NCI-H2196 treated with DMSO at 0.1 percent for 48 hours (cell line): ENCODE measurements at regions not wholly inside any gene's neighbourhood (a gene's known extent, or its start where the extent isn't known, plus 50 kb on each side); places are given as distances from the start of the nearest gene placed in this dataset.

Experiments used
- DNase-seq: peaks from one replicate; lab custom pipeline; 2025; ENCODE audit not compliant: unreplicated experiment; lab: John Stamatoyannopoulos, UW

GRCh38 chr9:108724122-108724521, 131.7 kb downstream of the ACTL7B start:
- DNase-seq = no peak

- DNase-seq = no peak
These were observed 133.4 kb downstream of the ACTL7B start for GRCh38 chr9:108722396-108722795.

- DNase-seq = no peak
These were observed 135.6 kb downstream of the ACTL7B start for GRCh38 chr9:108720191-108720642.

- DNase-seq = no peak
These were observed 145.4 kb downstream of the ACTL7B start for GRCh38 chr9:108710424-108710823.

GRCh38 chr9:108709997-108710396, 145.8 kb downstream of the ACTL7B start:
- no peak for DNase-seq

GRCh38 chr9:108709126-108709525, 146.7 kb downstream of the ACTL7B start:
- DNase-seq = no peak

GRCh38 chr9:108708448-108708847, 147.3 kb downstream of the ACTL7B start:
- no peak for DNase-seq

- no peak for DNase-seq
These were observed 148.7 kb downstream of the ACTL7B start for GRCh38 chr9:108707120-108707519.

- DNase-seq = no peak
These were observed 151.5 kb downstream of the ACTL7B start for GRCh38 chr9:108704156-108704852.

- DNase-seq = no peak
These were observed 152.4 kb downstream of the ACTL7B start for GRCh38 chr9:108703429-108703828.

- DNase-seq = no peak
These were observed 153.1 kb downstream of the ACTL7B start for GRCh38 chr9:108702681-108703080.

GRCh38 chr9:108698801-108699200, 157.0 kb downstream of the ACTL7B start:
- no peak for DNase-seq

- DNase-seq = no peak
These were observed 157.6 kb downstream of the ACTL7B start for GRCh38 chr9:108698231-108698630.

GRCh38 chr9:108696156-108696555, 159.6 kb downstream of the ACTL7B start:
- DNase-seq = no peak

GRCh38 chr9:108694170-108694569, 161.6 kb downstream of the ACTL7B start:
- no peak for DNase-seq

GRCh38 chr9:108691614-108692013, 164.2 kb downstream of the ACTL7B start:
- no peak for DNase-seq

GRCh38 chr9:108688676-108689075, 167.1 kb downstream of the ACTL7B start:
- DNase-seq = no peak

- DNase-seq = no peak
These were observed 167.7 kb downstream of the ACTL7B start for GRCh38 chr9:108688051-108688450.

GRCh38 chr9:108687006-108687987, 168.5 kb downstream of the ACTL7B start:
- DNase-seq = no peak

- DNase-seq = no peak
These were observed 171.3 kb downstream of the ACTL7B start for GRCh38 chr9:108684288-108685025.

- no peak for DNase-seq
These were observed 172.5 kb downstream of the ACTL7B start for GRCh38 chr9:108683245-108683644.
